ENCODE measurements at regions not wholly inside any gene's neighbourhood (a gene's known extent, or its start where the extent isn't known, plus 50 kb on each side); places are given as distances from the start of the nearest gene placed in this dataset.

DNA sequence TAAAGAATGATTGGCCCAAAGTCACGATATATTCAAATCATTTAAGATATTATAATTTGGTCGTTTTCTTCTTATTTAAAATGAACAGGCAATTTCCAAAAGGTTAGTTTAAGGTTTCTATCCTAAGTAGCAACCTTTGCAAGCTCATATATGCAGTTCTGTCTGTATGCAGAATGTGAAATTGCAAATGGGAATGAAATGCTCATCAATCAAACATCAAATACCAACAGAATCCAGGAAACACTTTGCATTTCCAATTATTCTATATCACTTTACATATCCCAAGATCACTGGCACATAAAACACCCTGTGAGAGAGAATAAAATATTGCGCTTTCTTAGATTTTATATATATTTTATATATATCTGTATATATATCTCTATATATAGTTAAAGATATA, 237.3 kb downstream of the NRIP1 start:
- Mint-ChIP-seq H3K27me3 (no peaks in the 10 kb centered on the region), H3K4me1 (ENCODE audit: low read depth) (no peaks in the 10 kb centered on the region), H3K4me3 (no peak overlapping the region), H3K36me3 (ENCODE audit: low read depth) (no peaks in the 10 kb centered on the region), H3K9me3 (no peaks in the 10 kb centered on the region), H3K27ac (no peak overlapping the region)
- Histone ChIP-seq H3K36me3 (ENCODE audit: insufficient read depth, low read length) (no peaks in the 10 kb centered on the region), H3K27ac (ENCODE audit: low read depth in 1 of 2, low read length in 2 of 2) (no peak overlapping the region), H3K4me3 (ENCODE audit: low read length) (no peak overlapping the region), H3K9me3 (ENCODE audit: control insufficient read depth in 1 of 2, insufficient read depth in 1 of 2, low read length in 2 of 2) (no peaks in the 10 kb centered on the region), H3K27me3 (ENCODE audit: control insufficient read depth in 1 of 2, insufficient read depth in 2 of 2, low read length in 2 of 2) (no peaks in the 10 kb centered on the region), H3K4me1 (ENCODE audit: insufficient read depth, low read length) (no peaks in the 10 kb centered on the region)
- intact Hi-C loops (cut with DNase I, micrococcal nuclease), result no loop called here
- ATAC-seq (ENCODE audit: poor library complexity) (no peak), DNase-seq (no peak)
- ChIA-PET CTCF (no interaction called here), POLR2A (no interaction called here)
- TF ChIP-seq, protein P1, sequence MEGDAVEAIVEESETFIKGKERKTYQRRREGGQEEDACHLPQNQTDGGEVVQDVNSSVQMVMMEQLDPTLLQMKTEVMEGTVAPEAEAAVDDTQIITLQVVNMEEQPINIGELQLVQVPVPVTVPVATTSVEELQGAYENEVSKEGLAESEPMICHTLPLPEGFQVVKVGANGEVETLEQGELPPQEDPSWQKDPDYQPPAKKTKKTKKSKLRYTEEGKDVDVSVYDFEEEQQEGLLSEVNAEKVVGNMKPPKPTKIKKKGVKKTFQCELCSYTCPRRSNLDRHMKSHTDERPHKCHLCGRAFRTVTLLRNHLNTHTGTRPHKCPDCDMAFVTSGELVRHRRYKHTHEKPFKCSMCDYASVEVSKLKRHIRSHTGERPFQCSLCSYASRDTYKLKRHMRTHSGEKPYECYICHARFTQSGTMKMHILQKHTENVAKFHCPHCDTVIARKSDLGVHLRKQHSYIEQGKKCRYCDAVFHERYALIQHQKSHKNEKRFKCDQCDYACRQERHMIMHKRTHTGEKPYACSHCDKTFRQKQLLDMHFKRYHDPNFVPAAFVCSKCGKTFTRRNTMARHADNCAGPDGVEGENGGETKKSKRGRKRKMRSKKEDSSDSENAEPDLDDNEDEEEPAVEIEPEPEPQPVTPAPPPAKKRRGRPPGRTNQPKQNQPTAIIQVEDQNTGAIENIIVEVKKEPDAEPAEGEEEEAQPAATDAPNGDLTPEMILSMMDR (IDR thresholded peaks at IDR 0.05), result no peak

DNA sequence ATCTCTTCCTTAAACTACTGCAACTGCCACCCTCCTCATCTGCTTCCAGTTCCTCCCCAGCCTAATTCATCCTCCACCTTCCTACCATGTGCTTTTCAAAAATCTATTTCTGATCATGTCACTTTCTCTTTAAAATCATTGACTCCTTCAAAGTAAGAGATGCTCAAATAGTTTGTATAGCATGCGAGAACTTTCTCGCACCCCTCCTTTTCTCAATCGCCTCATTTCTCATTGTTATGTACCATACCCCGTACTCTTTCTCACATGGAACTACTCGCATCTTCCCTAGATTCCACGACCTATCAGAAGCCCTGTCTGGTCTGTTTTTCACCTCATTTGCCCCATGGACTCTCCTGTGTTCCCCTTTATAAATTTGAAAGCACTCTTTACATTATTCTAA, 238.2 kb downstream of the NRIP1 start:
- H3K27ac ChIP-seq (ENCODE audit: low read depth in 1 of 2, low read length in 2 of 2), result no peak overlapping the region
- DNase-seq, result no peak
- no peak overlapping the region for H3K4me3 ChIP-seq (ENCODE audit: low read length)
- H3K9me3 ChIP-seq (ENCODE audit: control insufficient read depth in 1 of 2, insufficient read depth in 1 of 2, low read length in 2 of 2), result no peaks in the 10 kb centered on the region
- Mint-ChIP-seq H3K4me3 (no peak overlapping the region), H3K27me3 (no peaks in the 10 kb centered on the region), H3K36me3 (ENCODE audit: low read depth) (no peaks in the 10 kb centered on the region), H3K4me1 (ENCODE audit: low read depth) (no peaks in the 10 kb centered on the region), H3K27ac (no peak overlapping the region), H3K9me3 (no peaks in the 10 kb centered on the region)
- no peaks in the 10 kb centered on the region for H3K27me3 ChIP-seq (ENCODE audit: control insufficient read depth in 1 of 2, insufficient read depth in 2 of 2, low read length in 2 of 2)
- no peak for ATAC-seq (ENCODE audit: poor library complexity)
- TF ChIP-seq, protein P1 (IDR thresholded peaks at IDR 0.05), result no peak
- ChIA-PET POLR2A (no interaction called here), CTCF (no interaction called here)
- no peaks in the 10 kb centered on the region for H3K36me3 ChIP-seq (ENCODE audit: insufficient read depth, low read length)
- H3K4me1 ChIP-seq (ENCODE audit: insufficient read depth, low read length), result no peaks in the 10 kb centered on the region
- intact Hi-C loops (cut with DNase I, micrococcal nuclease), result no loop called here

DNA sequence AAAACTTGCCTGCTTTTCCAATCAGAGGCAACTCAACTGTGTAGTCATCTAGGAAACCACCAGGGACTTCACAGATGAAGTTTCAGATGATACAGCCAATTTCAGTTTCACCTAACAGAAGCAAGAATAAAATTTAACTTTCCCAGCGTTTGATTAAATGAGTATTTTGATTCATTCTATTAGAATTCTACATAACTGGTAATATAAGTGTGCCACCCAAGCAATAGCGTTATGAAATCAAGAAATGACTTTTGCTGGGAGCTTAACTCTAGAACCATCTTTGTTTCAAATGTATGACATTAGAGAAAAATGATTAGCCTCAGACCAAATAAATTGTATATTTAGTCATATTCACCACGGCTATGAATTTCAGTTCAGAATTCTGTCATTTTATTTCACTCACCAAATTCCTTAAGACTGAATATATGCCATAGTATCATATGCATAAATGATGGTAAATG, 239.3 kb downstream of the NRIP1 start:
- ChIA-PET CTCF (no interaction called here), POLR2A (no interaction called here)
- H3K27me3 Mint-ChIP-seq, result no peaks in the 10 kb centered on the region
- no peaks in the 10 kb centered on the region for H3K27me3 ChIP-seq (ENCODE audit: control insufficient read depth in 1 of 2, insufficient read depth in 2 of 2, low read length in 2 of 2)
- H3K9me3 Mint-ChIP-seq, result no peaks in the 10 kb centered on the region
- H3K4me3 ChIP-seq (ENCODE audit: low read length), result no peak overlapping the region
- DNase-seq (no peak), ATAC-seq (ENCODE audit: poor library complexity) (no peak)
- no peaks in the 10 kb centered on the region for H3K4me1 Mint-ChIP-seq (ENCODE audit: low read depth)
- H3K36me3 Mint-ChIP-seq (ENCODE audit: low read depth), result no peaks in the 10 kb centered on the region
- intact Hi-C loops (cut with DNase I, micrococcal nuclease), result no loop called here
- no peaks in the 10 kb centered on the region for H3K9me3 ChIP-seq (ENCODE audit: control insufficient read depth in 1 of 2, insufficient read depth in 1 of 2, low read length in 2 of 2)
- no peak overlapping the region for H3K27ac ChIP-seq (ENCODE audit: low read depth in 1 of 2, low read length in 2 of 2)
- no peak overlapping the region for H3K4me3 Mint-ChIP-seq
- TF ChIP-seq, protein P1 (IDR thresholded peaks at IDR 0.05), result no peak
- H3K36me3 ChIP-seq (ENCODE audit: insufficient read depth, low read length), result no peaks in the 10 kb centered on the region
- H3K4me1 ChIP-seq (ENCODE audit: insufficient read depth, low read length), result no peaks in the 10 kb centered on the region
- H3K27ac Mint-ChIP-seq, result no peak overlapping the region
